HEK293 (cell line): ENCODE measurements at regions not wholly inside any gene's neighbourhood (a gene's known extent, or its start where the extent isn't known, plus 50 kb on each side); places are given as distances from the start of the nearest gene placed in this dataset.

Experiments
- CTCF ChIA-PET: fragments of 350-600 bp; formaldehyde crosslinking; extraction: SDS; loops from one replicate; lab custom pipeline; 2021; ENCODE audit warnings: antibody characterized with exemption; lab: Yijun Ruan, JAX
- POLR2A ChIA-PET: fragments of 300-600 bp; formaldehyde crosslinking; extraction: SDS; loops from one replicate; lab custom pipeline; 2020; ENCODE audit warnings: antibody characterized with exemption, inconsistent platforms; lab: Yijun Ruan, JAX
- H3K27ac ChIP-seq: fragments of 200-500 bp; sonication (Bioruptor generic); 2 replicates; pipeline ENCODE4 v1.5.1; 2014; ENCODE audit warnings: low read depth, low read length, control low read depth, inconsistent platforms; ENCODE audit errors: extremely low read depth
- H3K36me3 ChIP-seq, 2 experiments: fragments of 200-500 bp in 1 of 2; sonication (Bioruptor generic) in 1 of 2; 1 replicate in 1 of 2; 2 replicates in 1 of 2; pipeline ENCODE4 v1.5.1; 2014 to 2017; ENCODE audit warnings: inconsistent platforms in 2 of 2, low read length in 2 of 2; ENCODE audit not compliant: control insufficient read depth in 2 of 2, insufficient read depth in 1 of 2
- H3K4me1 ChIP-seq: fragments of 200-500 bp; sonication (Bioruptor generic); 2 replicates; pipeline ENCODE4 v1.5.1; 2014; ENCODE audit warnings: mild to moderate bottlenecking, low read length, inconsistent platforms; ENCODE audit not compliant: control insufficient read depth, insufficient read depth
- H3K4me3 ChIP-seq: 2 replicates; pipeline ENCODE4 v1.5.1; 2011; ENCODE audit warnings: low read depth, mild to moderate bottlenecking, control low read depth, low read length, moderate library complexity
- H3K9me3 ChIP-seq: fragments of 200-500 bp; sonication (Bioruptor generic); 2 replicates; pipeline ENCODE4 v1.5.1; 2014; ENCODE audit warnings: low read depth, low read length, inconsistent platforms; ENCODE audit not compliant: control insufficient read depth, insufficient read depth
- CTCF ChIP-seq: fragments of 450-650 bp; formaldehyde crosslinking; IDR thresholded peaks from 2 replicates; pipeline ENCODE4 v1.5.1; 2016; ENCODE audit warnings: missing biosample characterization, missing genetic modification characterization
- FEZF1 ChIP-seq: fragments of 450-650 bp; formaldehyde crosslinking; IDR thresholded peaks from 2 replicates; pipeline ENCODE4 v1.5.1; 2016; ENCODE audit warnings: missing biosample characterization, missing genetic modification characterization
- GLI2 ChIP-seq: fragments of 450-650 bp; formaldehyde crosslinking; IDR thresholded peaks from 2 replicates; pipeline ENCODE4; 2017; ENCODE audit warnings: missing biosample characterization, missing genetic modification characterization, low read depth, borderline replicate concordance
- KLF7 ChIP-seq: fragments of 450-650 bp; formaldehyde crosslinking; IDR thresholded peaks from 2 replicates; pipeline ENCODE4 v1.5.1; 2016; ENCODE audit warnings: missing biosample characterization, missing genetic modification characterization, borderline replicate concordance
- KLF8 ChIP-seq: fragments of 450-650 bp; formaldehyde crosslinking; IDR thresholded peaks from 2 replicates; pipeline ENCODE4 v1.5.1; 2016; ENCODE audit warnings: missing biosample characterization, missing genetic modification characterization
- ZBTB48 ChIP-seq: fragments of 450-650 bp; formaldehyde crosslinking; IDR thresholded peaks from 2 replicates; pipeline ENCODE4 v1.5.1; 2016; ENCODE audit warnings: missing biosample characterization, missing genetic modification characterization
- ZNF132 ChIP-seq: fragments of 450-650 bp; formaldehyde crosslinking; IDR thresholded peaks from 2 replicates; pipeline ENCODE4 v1.5.1; 2017; ENCODE audit warnings: missing biosample characterization, missing genetic modification characterization, borderline replicate concordance
- ZNF155 ChIP-seq: fragments of 450-650 bp; formaldehyde crosslinking; IDR thresholded peaks from 2 replicates; pipeline ENCODE4 v1.5.1; 2016; ENCODE audit warnings: missing biosample characterization, missing genetic modification characterization
- ZNF202 ChIP-seq: fragments of 450-650 bp; formaldehyde crosslinking; IDR thresholded peaks from 2 replicates; pipeline ENCODE4 v1.5.1; 2016; ENCODE audit warnings: missing biosample characterization, missing genetic modification characterization, borderline replicate concordance
- ZNF280C ChIP-seq: fragments of 450-650 bp; formaldehyde crosslinking; IDR thresholded peaks from 2 replicates; pipeline ENCODE4 v1.5.1; 2016; ENCODE audit warnings: missing biosample characterization, missing genetic modification characterization
- ZNF324 ChIP-seq: fragments of 450-650 bp; formaldehyde crosslinking; IDR thresholded peaks from 2 replicates; pipeline ENCODE4 v1.5.1; 2016; ENCODE audit warnings: missing biosample characterization, missing genetic modification characterization
- ZNF366 ChIP-seq: fragments of 450-650 bp; formaldehyde crosslinking; conservative IDR thresholded peaks from 2 replicates; pipeline ENCODE4 v1.5.1; 2016; ENCODE audit warnings: missing biosample characterization, missing genetic modification characterization
- ZNF37A ChIP-seq: fragments of 450-650 bp; IDR thresholded peaks from 2 replicates; pipeline ENCODE4 v1.5.1; 2018; ENCODE audit warnings: missing biosample characterization, missing genetic modification characterization
- ZNF514 ChIP-seq: fragments of 450-650 bp; formaldehyde crosslinking; IDR thresholded peaks from 2 replicates; pipeline ENCODE4 v1.5.1; 2016; ENCODE audit warnings: missing biosample characterization, missing genetic modification characterization
- ZNF624 ChIP-seq: fragments of 450-650 bp; formaldehyde crosslinking; IDR thresholded peaks from 2 replicates; pipeline ENCODE4 v1.5.1; 2017; ENCODE audit warnings: missing biosample characterization, missing genetic modification characterization
- ZNF639 ChIP-seq: fragments of 450-650 bp; formaldehyde crosslinking; IDR thresholded peaks from 2 replicates; pipeline ENCODE4 v1.5.1; 2016; ENCODE audit warnings: missing biosample characterization, missing genetic modification characterization
- ZNF664 ChIP-seq: fragments of 450-650 bp; formaldehyde crosslinking; IDR thresholded peaks from 2 replicates; pipeline ENCODE4 v1.5.1; 2016; ENCODE audit warnings: missing biosample characterization, missing genetic modification characterization
- ZNF747 ChIP-seq: fragments of 450-650 bp; formaldehyde crosslinking; IDR thresholded peaks from 2 replicates; pipeline ENCODE4 v1.5.1; 2016; ENCODE audit warnings: missing biosample characterization, missing genetic modification characterization
- ZNF791 ChIP-seq: fragments of 450-650 bp; formaldehyde crosslinking; IDR thresholded peaks from 2 replicates; pipeline ENCODE4 v1.5.1; 2016; ENCODE audit warnings: missing biosample characterization, missing genetic modification characterization
- ZSCAN23 ChIP-seq: fragments of 450-650 bp; formaldehyde crosslinking; IDR thresholded peaks from 2 replicates; pipeline ENCODE4 v1.5.1; 2016; ENCODE audit warnings: missing biosample characterization, missing genetic modification characterization
- TF ChIP-seq, protein P1 (sequence below): fragments of 450-650 bp; formaldehyde crosslinking; IDR thresholded peaks from 2 replicates; pipeline ENCODE4 v1.5.1; 2016; ENCODE audit warnings: missing biosample characterization, missing genetic modification characterization, borderline replicate concordance

DNA sequence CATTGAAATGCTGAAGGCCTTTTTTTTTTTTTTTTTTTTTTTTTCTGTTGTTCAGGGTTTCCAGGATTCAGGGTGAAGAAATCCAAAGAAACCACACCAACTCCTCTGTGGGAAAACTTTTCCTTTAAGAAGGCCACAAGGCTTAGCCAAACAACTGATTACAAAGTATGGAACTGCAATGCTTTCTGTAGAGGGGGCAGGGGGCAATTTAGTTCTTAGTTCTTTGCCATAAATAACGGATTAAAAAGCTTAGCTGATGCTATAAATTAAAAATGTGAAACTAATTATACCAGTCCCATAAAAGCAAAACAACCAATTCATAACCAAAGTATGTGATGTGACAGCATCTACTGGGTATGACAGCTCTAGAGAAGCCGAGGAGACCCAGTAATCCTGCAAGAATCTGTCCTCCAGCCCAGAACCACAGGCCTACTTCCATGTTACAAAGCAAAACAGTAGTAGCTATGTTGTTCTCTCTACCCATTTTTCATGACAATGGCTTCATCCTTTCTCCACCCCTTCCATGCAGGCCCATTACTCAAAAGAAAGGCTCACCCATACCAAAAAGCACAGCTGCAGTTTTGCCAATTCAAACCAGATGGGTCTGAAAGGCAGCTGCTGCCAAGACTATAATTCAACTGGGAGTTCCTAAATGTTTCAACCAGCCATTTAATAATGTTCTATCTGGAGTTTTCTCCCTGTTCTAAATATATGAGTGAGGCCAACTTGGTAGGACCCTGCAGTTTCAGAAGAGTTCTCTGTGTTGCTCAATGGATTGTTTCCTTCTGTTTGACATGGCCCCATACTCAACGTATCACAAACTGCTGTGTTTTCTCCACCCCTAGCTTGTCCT, 167.1 kb upstream of the ZFHX3 start:
- TF ChIP-seq ZNF202 (tag by site-specific recombination) (no peak), ZNF37A (tag by site-specific recombination) (no peak), ZBTB48 (tag by site-specific recombination) (no peak), ZNF280C (no peak), ZNF324 (tag by site-specific recombination) (no peak), KLF8 (tag by site-specific recombination) (no peak), ZNF639 (no peak), ZNF791 (tag by site-specific recombination) (no peak), ZNF132 (no peak), CTCF (no peak), FEZF1 (tag by site-specific recombination) (no peak), ZNF624 (tag by site-specific recombination) (no peak)
- Histone ChIP-seq H3K36me3 (no peaks in the 10 kb centered on the region), H3K4me3 (no peak overlapping the region), H3K27ac (no peak overlapping the region), H3K4me1 (no peaks in the 10 kb centered on the region), H3K9me3 (no peaks in the 10 kb centered on the region)
- ChIA-PET CTCF (no interaction called here), POLR2A (no interaction called here)

GRCh38 chr16:73213732-73214455, 166.0 kb upstream of the ZFHX3 start:
- H3K9me3 ChIP-seq = no peaks in the 10 kb centered on the region
- ChIA-PET POLR2A (no interaction called here), CTCF (interaction anchor here (0.6 to 1.0 kb wide), 2 partner anchors 9 to 380 kb away, joined by 3 read pairs; no protein-coding TSS in a partner anchor)
- TF ChIP-seq ZSCAN23 = no peak
- TF ChIP-seq ZNF366 (tag by site-specific recombination) = no peak
- no peak for TF ChIP-seq ZNF155 (tag by site-specific recombination)
- TF ChIP-seq KLF7 = no peak
- no peak for TF ChIP-seq ZNF514 (tag by site-specific recombination)
- TF ChIP-seq, protein P1, sequence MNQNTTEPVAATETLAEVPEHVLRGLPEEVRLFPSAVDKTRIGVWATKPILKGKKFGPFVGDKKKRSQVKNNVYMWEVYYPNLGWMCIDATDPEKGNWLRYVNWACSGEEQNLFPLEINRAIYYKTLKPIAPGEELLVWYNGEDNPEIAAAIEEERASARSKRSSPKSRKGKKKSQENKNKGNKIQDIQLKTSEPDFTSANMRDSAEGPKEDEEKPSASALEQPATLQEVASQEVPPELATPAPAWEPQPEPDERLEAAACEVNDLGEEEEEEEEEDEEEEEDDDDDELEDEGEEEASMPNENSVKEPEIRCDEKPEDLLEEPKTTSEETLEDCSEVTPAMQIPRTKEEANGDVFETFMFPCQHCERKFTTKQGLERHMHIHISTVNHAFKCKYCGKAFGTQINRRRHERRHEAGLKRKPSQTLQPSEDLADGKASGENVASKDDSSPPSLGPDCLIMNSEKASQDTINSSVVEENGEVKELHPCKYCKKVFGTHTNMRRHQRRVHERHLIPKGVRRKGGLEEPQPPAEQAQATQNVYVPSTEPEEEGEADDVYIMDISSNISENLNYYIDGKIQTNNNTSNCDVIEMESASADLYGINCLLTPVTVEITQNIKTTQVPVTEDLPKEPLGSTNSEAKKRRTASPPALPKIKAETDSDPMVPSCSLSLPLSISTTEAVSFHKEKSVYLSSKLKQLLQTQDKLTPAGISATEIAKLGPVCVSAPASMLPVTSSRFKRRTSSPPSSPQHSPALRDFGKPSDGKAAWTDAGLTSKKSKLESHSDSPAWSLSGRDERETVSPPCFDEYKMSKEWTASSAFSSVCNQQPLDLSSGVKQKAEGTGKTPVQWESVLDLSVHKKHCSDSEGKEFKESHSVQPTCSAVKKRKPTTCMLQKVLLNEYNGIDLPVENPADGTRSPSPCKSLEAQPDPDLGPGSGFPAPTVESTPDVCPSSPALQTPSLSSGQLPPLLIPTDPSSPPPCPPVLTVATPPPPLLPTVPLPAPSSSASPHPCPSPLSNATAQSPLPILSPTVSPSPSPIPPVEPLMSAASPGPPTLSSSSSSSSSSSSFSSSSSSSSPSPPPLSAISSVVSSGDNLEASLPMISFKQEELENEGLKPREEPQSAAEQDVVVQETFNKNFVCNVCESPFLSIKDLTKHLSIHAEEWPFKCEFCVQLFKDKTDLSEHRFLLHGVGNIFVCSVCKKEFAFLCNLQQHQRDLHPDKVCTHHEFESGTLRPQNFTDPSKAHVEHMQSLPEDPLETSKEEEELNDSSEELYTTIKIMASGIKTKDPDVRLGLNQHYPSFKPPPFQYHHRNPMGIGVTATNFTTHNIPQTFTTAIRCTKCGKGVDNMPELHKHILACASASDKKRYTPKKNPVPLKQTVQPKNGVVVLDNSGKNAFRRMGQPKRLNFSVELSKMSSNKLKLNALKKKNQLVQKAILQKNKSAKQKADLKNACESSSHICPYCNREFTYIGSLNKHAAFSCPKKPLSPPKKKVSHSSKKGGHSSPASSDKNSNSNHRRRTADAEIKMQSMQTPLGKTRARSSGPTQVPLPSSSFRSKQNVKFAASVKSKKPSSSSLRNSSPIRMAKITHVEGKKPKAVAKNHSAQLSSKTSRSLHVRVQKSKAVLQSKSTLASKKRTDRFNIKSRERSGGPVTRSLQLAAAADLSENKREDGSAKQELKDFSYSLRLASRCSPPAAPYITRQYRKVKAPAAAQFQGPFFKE (tag by site-specific recombination) = no peak
- TF ChIP-seq GLI2 (tag by site-specific recombination) = no peak
- TF ChIP-seq ZNF747 (tag by site-specific recombination) = no peak
- TF ChIP-seq ZNF664 (tag by site-specific recombination) = no peak

More at GRCh38 chr16:73213732-73214455, 166.0 kb upstream of the ZFHX3 start:
- Histone ChIP-seq H3K4me1 (no peaks in the 10 kb centered on the region), H3K36me3 (no peaks in the 10 kb centered on the region), H3K4me3 (no peak overlapping the region), H3K27ac (no peak overlapping the region)
